Ammon's horn (tissue), 1 donor: ENCODE measurements at regions not wholly inside any gene's neighbourhood (a gene's known extent, or its start where the extent isn't known, plus 50 kb on each side); places are given as distances from the start of the nearest gene placed in this dataset.
A peak's percentile ranks its signal among the peaks of the same experiment; 100 is the strongest.

Experiments used
- DNase-seq: peaks from one replicate; pipeline ENCODE4 v3.0.0-alpha.2; 2016; ENCODE audit warnings: low spot score

GRCh38 chr3:72232331-72232730 lies 447.4 kb upstream of the PROK2 start:
- no peak for DNase-seq

- DNase-seq = peak; percentile 93
Measured at GRCh38 chr3:72231439-72232196, 446.7 kb upstream of the PROK2 start.

GRCh38 chr3:72230774-72231379 lies 445.9 kb upstream of the PROK2 start:
- no peak for DNase-seq

- DNase-seq = no peak
Measured at GRCh38 chr3:72229952-72230351, 445.0 kb upstream of the PROK2 start.

GRCh38 chr3:72227486-72228070 lies 442.6 kb upstream of the PROK2 start:
- DNase-seq = no peak

GRCh38 chr3:72224804-72225509 lies 440.0 kb upstream of the PROK2 start:
- DNase-seq = no peak

GRCh38 chr3:72223628-72224027 lies 438.7 kb upstream of the PROK2 start:
- DNase-seq = no peak

- no peak for DNase-seq
Measured at GRCh38 chr3:72223116-72223515, 438.2 kb upstream of the PROK2 start.

- DNase-seq = no peak
Measured at GRCh38 chr3:72222410-72222809, 437.5 kb upstream of the PROK2 start.

GRCh38 chr3:72220946-72221345 lies 436.0 kb upstream of the PROK2 start:
- no peak for DNase-seq

- no peak for DNase-seq
Measured at GRCh38 chr3:72219752-72220151, 434.8 kb upstream of the PROK2 start.

- DNase-seq = no peak
Measured at GRCh38 chr3:72217570-72217969, 432.6 kb upstream of the PROK2 start.

- no peak for DNase-seq
Measured at GRCh38 chr3:72214066-72214951, 429.4 kb upstream of the PROK2 start.

- no peak for DNase-seq
Measured at GRCh38 chr3:72213296-72214065, 428.5 kb upstream of the PROK2 start.

- DNase-seq = no peak
Measured at GRCh38 chr3:72212396-72212795, 427.4 kb upstream of the PROK2 start.

- no peak for DNase-seq
Measured at GRCh38 chr3:72210261-72210660, 425.3 kb upstream of the PROK2 start.

GRCh38 chr3:72205297-72205826 lies 420.4 kb upstream of the PROK2 start:
- no peak for DNase-seq

GRCh38 chr3:72204452-72204851 lies 419.5 kb upstream of the PROK2 start:
- no peak for DNase-seq

GRCh38 chr3:72203613-72204349 lies 418.8 kb upstream of the PROK2 start:
- no peak for DNase-seq

- DNase-seq = no peak
Measured at GRCh38 chr3:72203105-72203504, 418.2 kb upstream of the PROK2 start.
